Osteocyte (in vitro differentiated cells): ENCODE measurements at regions not wholly inside any gene's neighbourhood (a gene's known extent, or its start where the extent isn't known, plus 50 kb on each side); places are given as distances from the start of the nearest gene placed in this dataset.

Experiments
- DNase-seq: peaks from one replicate; pipeline ENCODE4 v3.0.0; 2021; ENCODE audit warnings: mixed read lengths; ENCODE audit not compliant: unreplicated experiment; ENCODE audit errors: extremely low spot score
- H3K27ac Mint-ChIP-seq: one replicate; pipeline ENCODE4 v1.8.0; 2021; ENCODE audit warnings: mild to moderate bottlenecking, mixed read lengths; ENCODE audit not compliant: unreplicated experiment
- H3K27me3 Mint-ChIP-seq: one replicate; pipeline ENCODE4 v1.8.0; 2021; ENCODE audit warnings: mixed read lengths; ENCODE audit not compliant: unreplicated experiment
- H3K36me3 Mint-ChIP-seq: one replicate; pipeline ENCODE4 v1.8.0; 2021; ENCODE audit warnings: mixed read lengths; ENCODE audit not compliant: unreplicated experiment
- H3K4me1 Mint-ChIP-seq: one replicate; pipeline ENCODE4 v1.8.0; 2021; ENCODE audit warnings: mixed read lengths; ENCODE audit not compliant: unreplicated experiment
- H3K4me3 Mint-ChIP-seq: one replicate; pipeline ENCODE4 v1.8.0; 2021; ENCODE audit warnings: mild to moderate bottlenecking, moderate library complexity, mixed read lengths; ENCODE audit not compliant: unreplicated experiment
- H3K9me3 Mint-ChIP-seq: one replicate; pipeline ENCODE4 v1.8.0; 2021; ENCODE audit warnings: mixed read lengths; ENCODE audit not compliant: unreplicated experiment
- CTCF ChIP-seq: fragments of 200-600 bp; sonication (generic); IDR thresholded peaks from 2 replicates; pipeline ENCODE4 v1.5.0; 2021; ENCODE audit warnings: antibody characterized with exemption, mild to moderate bottlenecking, moderate library complexity

GRCh38 chr10:108249940-108250339 lies 1085.4 kb upstream of the SORCS1 start:
- no peaks in the 10 kb centered on the region for H3K4me1 Mint-ChIP-seq
- no peak overlapping the region for H3K27ac Mint-ChIP-seq
- peaks cover 44% of the 10 kb centered on the region for H3K9me3 Mint-ChIP-seq
- TF ChIP-seq CTCF: no peak
- H3K4me3 Mint-ChIP-seq: no peak overlapping the region
- H3K27me3 Mint-ChIP-seq: no peaks in the 10 kb centered on the region
- DNase-seq: no peak
- H3K36me3 Mint-ChIP-seq: no peaks in the 10 kb centered on the region

GRCh38 chr10:108244443-108245228 lies 1080.1 kb upstream of the SORCS1 start:
- Mint-ChIP-seq H3K36me3 (no peaks in the 10 kb centered on the region), H3K4me3 (no peak overlapping the region), H3K27ac (no peak overlapping the region), H3K4me1 (no peaks in the 10 kb centered on the region), H3K27me3 (no peaks in the 10 kb centered on the region), H3K9me3 (peaks cover 39% of the 10 kb centered on the region)
- TF ChIP-seq CTCF: no peak
- DNase-seq: no peak

GRCh38 chr10:108241166-108241565 lies 1076.7 kb upstream of the SORCS1 start:
- H3K4me3 Mint-ChIP-seq: no peak overlapping the region
- no peak for DNase-seq
- H3K27ac Mint-ChIP-seq: no peak overlapping the region
- H3K4me1 Mint-ChIP-seq: no peaks in the 10 kb centered on the region
- H3K36me3 Mint-ChIP-seq: no peaks in the 10 kb centered on the region
- H3K9me3 Mint-ChIP-seq: peaks cover 17% of the 10 kb centered on the region
- no peak for TF ChIP-seq CTCF
- H3K27me3 Mint-ChIP-seq: no peaks in the 10 kb centered on the region

- Mint-ChIP-seq H3K4me3 (no peak overlapping the region), H3K9me3 (peaks cover 15% of the 10 kb centered on the region), H3K4me1 (no peaks in the 10 kb centered on the region), H3K27me3 (no peaks in the 10 kb centered on the region), H3K27ac (no peak overlapping the region), H3K36me3 (no peaks in the 10 kb centered on the region)
- DNase-seq: no peak
- TF ChIP-seq CTCF: no peak
Measured at GRCh38 chr10:108238261-108238660, 1073.8 kb upstream of the SORCS1 start.

- Mint-ChIP-seq H3K27me3 (no peaks in the 10 kb centered on the region), H3K4me3 (no peak overlapping the region), H3K27ac (no peak overlapping the region), H3K36me3 (no peaks in the 10 kb centered on the region), H3K9me3 (peaks cover 18% of the 10 kb centered on the region), H3K4me1 (no peaks in the 10 kb centered on the region)
- no peak for TF ChIP-seq CTCF
- no peak for DNase-seq
Measured at GRCh38 chr10:108230478-108231170, 1066.1 kb upstream of the SORCS1 start.
